SJCRH30 (cell line): ENCODE measurements at regions not wholly inside any gene's neighbourhood (a gene's known extent, or its start where the extent isn't known, plus 50 kb on each side); places are given as distances from the start of the nearest gene placed in this dataset.

Source experiments
- DNase-seq, 2 experiments: peaks; one replicate each; pipeline ENCODE4 v3.0.0-alpha.2; 2015 to 2020
- H3K27ac ChIP-seq: fragments of 250-450 bp; sonication (Bioruptor Pico); 2 replicates; pipeline ENCODE4 v1.5.1; 2020; ENCODE audit warnings: mild to moderate bottlenecking, moderate library complexity
- H3K27me3 ChIP-seq: fragments of 250-450 bp; sonication (Bioruptor Pico); 2 replicates; pipeline ENCODE4 v1.5.1; 2020; ENCODE audit warnings: mild to moderate bottlenecking, moderate library complexity
- H3K36me3 ChIP-seq: fragments of 250-450 bp; sonication (Bioruptor Pico); 2 replicates; pipeline ENCODE4 v1.5.1; 2020; ENCODE audit warnings: mild to moderate bottlenecking, moderate library complexity
- H3K4me1 ChIP-seq: fragments of 250-450 bp; sonication (Bioruptor Pico); 2 replicates; pipeline ENCODE4 v1.5.1; 2020; ENCODE audit warnings: mild to moderate bottlenecking, moderate library complexity
- H3K4me3 ChIP-seq: fragments of 250-450 bp; sonication (Bioruptor Pico); 2 replicates; pipeline ENCODE4 v1.5.1; 2020; ENCODE audit warnings: mild to moderate bottlenecking, moderate library complexity
- H3K9me3 ChIP-seq: fragments of 250-450 bp; sonication (Bioruptor Pico); replicated peaks from 2 replicates; pipeline ENCODE4 v1.5.1; 2020; ENCODE audit warnings: mild to moderate bottlenecking, moderate library complexity

DNA sequence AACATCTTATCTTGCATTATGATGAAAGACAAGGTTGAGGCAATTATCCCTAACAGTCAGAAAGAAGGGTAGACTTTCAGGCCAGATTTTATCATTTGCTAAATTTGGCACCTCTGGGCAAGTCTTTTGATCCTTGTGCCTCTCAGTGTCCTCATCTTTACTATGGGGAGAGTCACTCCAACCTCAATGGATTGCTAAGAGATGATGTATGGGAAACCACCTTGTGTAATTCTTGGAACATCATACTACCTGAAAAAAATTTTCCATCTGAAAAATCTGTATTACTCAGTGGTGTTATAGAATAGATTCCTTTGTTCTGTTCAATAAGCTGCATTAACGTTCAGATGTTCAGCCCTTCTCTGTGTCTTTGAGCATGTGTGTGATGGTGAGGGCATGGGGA, 230.7 kb downstream of the TGFB2 start:
- H3K27me3 ChIP-seq, result no peaks in the 10 kb centered on the region
- H3K27ac ChIP-seq, result no peak overlapping the region
- no peak for DNase-seq
- H3K4me3 ChIP-seq, result no peak overlapping the region
- no peaks in the 10 kb centered on the region for H3K36me3 ChIP-seq
- peaks cover 4% of the 10 kb centered on the region for H3K9me3 ChIP-seq
- H3K4me1 ChIP-seq, result peaks cover 32% of the 10 kb centered on the region

DNA sequence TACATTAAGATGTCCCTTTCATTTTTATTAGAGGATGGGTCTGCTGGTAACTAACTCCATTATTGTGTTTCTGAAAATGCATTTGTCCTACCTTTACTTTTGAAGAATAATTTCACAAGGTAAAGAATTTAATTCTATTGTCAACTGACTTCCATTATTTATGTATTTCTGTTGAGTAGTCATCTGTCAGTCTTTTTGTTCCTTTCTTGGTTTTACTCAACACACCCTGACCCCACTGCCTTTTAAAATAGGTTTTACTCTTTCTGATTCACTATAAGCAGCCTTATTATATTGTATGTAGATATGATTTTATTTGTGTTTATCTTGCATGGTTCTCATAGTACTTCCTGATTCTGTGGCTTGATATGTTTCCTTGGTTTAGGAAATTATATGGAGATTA, 237.5 kb downstream of the TGFB2 start:
- H3K9me3 ChIP-seq, result peaks cover 10% of the 10 kb centered on the region
- H3K27me3 ChIP-seq, result no peaks in the 10 kb centered on the region
- no peak overlapping the region for H3K27ac ChIP-seq
- no peaks in the 10 kb centered on the region for H3K36me3 ChIP-seq
- H3K4me3 ChIP-seq, result no peak overlapping the region
- no peak for DNase-seq
- H3K4me1 ChIP-seq, result peaks cover 21% of the 10 kb centered on the region

DNA sequence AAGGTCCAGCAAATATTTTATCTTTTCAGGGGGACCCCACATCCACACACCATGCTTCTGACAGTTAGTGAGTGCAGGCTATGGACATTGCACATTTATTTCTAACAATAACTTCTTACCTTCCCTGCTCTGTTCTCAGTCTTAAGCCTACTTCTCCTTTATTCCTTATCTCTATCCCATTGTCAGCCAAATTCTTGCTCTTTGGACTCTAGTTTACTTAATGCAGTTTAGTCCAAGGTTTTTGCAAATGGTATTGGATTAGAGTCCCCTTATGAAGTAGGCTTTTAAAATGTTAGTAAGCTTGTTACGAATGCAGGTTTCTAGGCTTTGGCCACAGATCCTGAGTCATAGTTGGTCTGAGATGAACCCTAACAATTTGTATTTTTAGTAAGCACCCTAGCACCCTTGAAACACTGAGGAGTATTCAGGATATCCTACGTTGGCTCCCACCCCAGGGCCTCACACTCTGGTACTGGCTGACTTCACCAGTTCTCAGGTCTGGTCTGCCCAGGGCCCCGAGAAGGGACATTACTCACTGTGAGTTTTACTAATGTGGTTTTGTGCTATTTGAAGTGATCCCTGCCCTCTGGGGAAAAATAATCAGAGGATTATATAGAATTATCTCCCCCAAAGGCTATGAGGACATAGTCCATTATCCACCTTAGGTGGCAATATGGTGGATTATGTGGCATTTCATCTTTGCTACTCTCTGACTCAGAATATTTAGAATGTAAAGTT, 239.5 kb downstream of the TGFB2 start:
- Histone ChIP-seq H3K4me3 (no peak overlapping the region), H3K9me3 (peaks cover 7% of the 10 kb centered on the region), H3K27me3 (no peaks in the 10 kb centered on the region), H3K36me3 (no peaks in the 10 kb centered on the region), H3K27ac (peak overlapping the region; percentile 78), H3K4me1 (peaks cover 21% of the 10 kb centered on the region)
- peak; percentile 85 to 97 for DNase-seq

DNA sequence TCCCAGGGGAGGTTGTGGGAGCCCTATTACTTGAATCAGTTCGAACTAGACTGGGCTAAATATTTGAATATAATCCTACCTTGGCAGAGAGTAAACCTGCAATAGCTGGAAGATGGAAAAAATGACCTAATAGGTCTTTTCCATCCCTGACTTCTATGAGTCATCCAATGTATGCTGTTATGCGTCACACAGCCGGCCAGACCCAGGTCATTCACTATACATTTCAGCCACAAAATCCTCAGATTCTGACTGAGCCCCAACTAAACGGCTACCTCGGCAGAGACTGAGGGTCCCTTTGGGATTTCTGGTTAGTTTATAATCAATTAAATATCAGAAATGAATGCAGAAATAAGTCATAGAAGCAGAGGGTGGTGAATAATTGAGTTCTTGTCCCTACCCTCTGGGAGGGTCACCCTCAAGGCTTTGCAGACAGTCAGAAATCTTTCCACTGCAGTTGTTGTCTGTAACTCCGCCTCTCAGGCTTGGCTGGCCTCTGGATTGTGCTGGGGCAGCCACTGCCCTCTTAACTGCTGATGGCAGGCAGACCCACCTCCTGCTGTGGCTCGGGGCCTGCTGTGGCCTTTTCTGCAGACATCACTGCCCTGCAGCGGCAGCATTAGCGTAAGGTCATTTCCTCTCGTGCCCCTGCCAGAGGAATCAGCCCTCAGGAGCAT, 240.5 kb downstream of the TGFB2 start:
- peak overlapping the region; percentile 14 for H3K4me3 ChIP-seq
- peak overlapping the region; percentile 78 for H3K27ac ChIP-seq
- no peaks in the 10 kb centered on the region for H3K27me3 ChIP-seq
- no peaks in the 10 kb centered on the region for H3K36me3 ChIP-seq
- H3K4me1 ChIP-seq, result peaks cover 21% of the 10 kb centered on the region
- peak; percentile 95 to 96 for DNase-seq
- peaks cover 7% of the 10 kb centered on the region for H3K9me3 ChIP-seq

DNA sequence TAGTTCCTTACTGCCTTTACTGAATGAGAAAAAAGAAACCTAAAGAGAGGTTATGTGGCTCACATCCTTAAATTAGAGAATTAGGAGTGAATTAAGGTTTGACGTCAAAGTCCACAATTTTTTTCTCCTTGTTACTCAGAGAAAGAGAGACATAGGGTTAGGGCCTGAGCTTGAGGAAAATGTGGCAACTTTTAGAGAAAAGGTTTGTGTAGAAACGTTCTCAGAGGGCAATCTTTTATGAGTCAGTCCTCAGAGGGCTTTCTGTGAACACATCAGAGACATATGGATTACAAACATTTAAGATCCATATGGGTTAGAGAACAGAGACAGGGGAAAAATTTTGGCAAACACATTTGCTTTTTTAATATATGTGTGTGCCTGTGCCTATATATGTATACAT, 242.8 kb downstream of the TGFB2 start:
- Histone ChIP-seq H3K27ac (no peak overlapping the region), H3K36me3 (no peaks in the 10 kb centered on the region), H3K27me3 (no peaks in the 10 kb centered on the region), H3K9me3 (peaks cover 7% of the 10 kb centered on the region), H3K4me1 (peaks cover 36% of the 10 kb centered on the region), H3K4me3 (no peak overlapping the region)
- no peak for DNase-seq

DNA sequence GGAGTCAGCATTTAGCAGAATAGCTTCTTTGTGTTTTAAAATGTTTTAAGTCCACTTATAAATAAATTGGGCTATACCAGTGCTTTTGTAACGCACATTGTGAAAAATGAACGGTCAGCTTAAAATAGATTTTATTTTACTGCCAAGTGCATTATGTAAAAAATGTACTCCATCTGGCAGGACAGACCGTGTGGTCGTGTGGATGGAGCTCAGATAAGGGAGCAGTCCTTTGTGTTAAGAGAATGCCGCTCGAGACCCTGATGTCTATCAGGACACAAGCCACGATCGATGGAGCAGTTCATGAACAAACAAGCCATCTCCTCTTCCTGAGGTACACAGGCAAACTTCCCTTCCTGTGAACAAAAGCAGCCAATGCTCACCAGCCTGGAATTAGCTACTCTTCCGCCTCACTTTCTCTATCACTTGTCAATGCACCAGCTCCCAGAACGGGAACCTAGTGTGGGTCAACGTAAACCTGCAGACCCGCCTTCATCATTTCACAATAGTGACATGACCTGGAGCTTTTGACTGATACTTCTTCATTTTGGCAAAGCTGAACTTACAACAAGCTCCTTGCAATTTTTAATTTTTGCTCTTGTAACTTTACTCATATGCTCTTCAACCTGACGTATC, 243.5 kb downstream of the TGFB2 start:
- H3K27ac ChIP-seq, result no peak overlapping the region
- no peak for DNase-seq
- no peaks in the 10 kb centered on the region for H3K27me3 ChIP-seq
- H3K36me3 ChIP-seq, result no peaks in the 10 kb centered on the region
- H3K4me3 ChIP-seq, result no peak overlapping the region
- H3K4me1 ChIP-seq, result peaks cover 40% of the 10 kb centered on the region
- H3K9me3 ChIP-seq, result peaks cover 12% of the 10 kb centered on the region; the same call in 1 of the 2 replicates

DNA sequence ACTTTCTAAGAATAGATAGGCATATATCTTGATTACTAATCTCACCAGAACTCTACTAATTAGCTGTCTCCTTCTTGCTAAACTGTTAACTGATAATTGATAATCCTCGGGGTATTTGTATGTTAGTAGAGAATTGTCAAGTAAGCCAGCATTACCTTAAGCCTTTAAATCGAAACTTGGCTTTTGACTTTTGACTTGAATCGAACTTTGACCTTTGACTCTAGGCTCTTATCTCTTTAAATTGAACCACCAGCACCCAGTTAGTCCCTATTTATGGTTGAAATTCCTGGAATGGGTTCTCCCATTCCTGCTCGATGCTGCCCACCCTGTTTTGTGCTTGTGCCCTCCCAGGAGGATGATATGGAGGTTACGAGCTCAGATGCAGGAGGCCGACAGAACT, 244.4 kb downstream of the TGFB2 start:
- Histone ChIP-seq H3K36me3 (no peaks in the 10 kb centered on the region), H3K4me1 (peaks cover 37% of the 10 kb centered on the region), H3K4me3 (no peak overlapping the region), H3K27ac (no peak overlapping the region), H3K9me3 (peaks cover 10% of the 10 kb centered on the region; the same call in 1 of the 2 replicates), H3K27me3 (no peaks in the 10 kb centered on the region)
- no peak for DNase-seq

DNA sequence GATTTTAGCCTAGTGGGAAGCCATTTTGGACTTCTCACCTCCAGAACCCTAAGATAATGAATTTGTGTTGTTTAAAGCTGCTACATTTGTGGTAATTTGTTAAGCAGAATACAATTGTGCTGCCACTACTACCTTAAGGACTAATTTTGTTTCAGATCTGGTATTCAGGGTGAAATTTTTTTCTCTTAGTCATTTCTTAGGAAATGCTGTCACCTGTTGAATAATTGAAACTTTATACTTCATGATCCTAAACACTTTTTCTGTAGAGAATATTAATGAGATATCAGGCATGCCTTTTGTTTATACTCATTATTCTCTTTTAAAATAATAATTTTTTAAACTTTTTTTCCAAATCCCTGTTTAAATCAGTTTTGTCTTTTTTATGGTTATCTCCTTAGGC, 246.8 kb downstream of the TGFB2 start:
- Histone ChIP-seq H3K4me3 (no peak overlapping the region), H3K9me3 (peaks cover 10% of the 10 kb centered on the region; the same call in 1 of the 2 replicates), H3K36me3 (no peaks in the 10 kb centered on the region), H3K27ac (peak overlapping the region; percentile 35), H3K27me3 (no peaks in the 10 kb centered on the region), H3K4me1 (peaks cover 19% of the 10 kb centered on the region)
- no peak for DNase-seq

DNA sequence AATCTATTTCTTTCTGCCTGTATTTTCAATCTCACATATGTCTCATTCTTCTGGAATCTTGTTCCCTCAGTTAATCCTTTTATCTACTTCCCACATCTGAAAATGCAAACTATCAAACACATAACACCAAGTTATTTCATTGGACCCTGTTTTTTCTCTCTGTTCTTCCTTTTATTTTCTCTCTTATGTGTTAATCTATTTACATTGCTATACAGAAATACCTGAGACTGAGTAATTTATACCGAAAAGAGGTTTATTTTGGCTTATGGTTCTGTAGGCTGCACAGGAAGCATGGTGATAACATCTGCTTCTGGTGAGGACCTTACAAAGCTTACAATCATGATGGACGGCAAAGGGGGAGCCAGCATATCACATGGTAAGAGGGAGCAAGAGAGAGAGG, 247.6 kb downstream of the TGFB2 start:
- no peak overlapping the region for H3K4me3 ChIP-seq
- peak in 1 of 2 experiments; percentile 34 for DNase-seq
- H3K4me1 ChIP-seq, result peaks cover 19% of the 10 kb centered on the region
- peaks cover 10% of the 10 kb centered on the region; the same call in 1 of the 2 replicates for H3K9me3 ChIP-seq
- peak overlapping the region; percentile 35 for H3K27ac ChIP-seq
- H3K27me3 ChIP-seq, result no peaks in the 10 kb centered on the region
- no peaks in the 10 kb centered on the region for H3K36me3 ChIP-seq

DNA sequence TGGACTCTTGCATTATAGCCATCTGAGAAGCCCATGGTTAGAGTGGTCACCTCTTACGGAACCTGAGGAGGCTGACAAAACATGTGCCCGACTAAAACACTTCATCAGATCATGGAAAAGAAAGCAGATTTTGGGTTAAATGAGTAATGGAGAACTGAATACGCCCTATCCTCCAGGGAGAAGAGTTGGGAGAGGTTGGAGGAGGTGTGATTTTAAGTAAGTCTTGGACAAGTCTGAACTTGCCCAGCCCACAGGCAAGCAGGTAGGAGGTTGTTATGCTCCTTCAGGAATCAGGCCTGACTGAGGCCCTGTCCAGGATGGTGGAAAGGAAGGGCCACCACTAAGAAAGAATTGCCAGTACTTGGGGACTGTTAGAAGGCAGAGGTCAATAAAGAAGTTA, 255.8 kb downstream of the TGFB2 start:
- Histone ChIP-seq H3K4me3 (no peak overlapping the region), H3K4me1 (no peaks in the 10 kb centered on the region), H3K27ac (no peak overlapping the region), H3K27me3 (no peaks in the 10 kb centered on the region), H3K36me3 (no peaks in the 10 kb centered on the region), H3K9me3 (no peaks in the 10 kb centered on the region)
- DNase-seq, result no peak

DNA sequence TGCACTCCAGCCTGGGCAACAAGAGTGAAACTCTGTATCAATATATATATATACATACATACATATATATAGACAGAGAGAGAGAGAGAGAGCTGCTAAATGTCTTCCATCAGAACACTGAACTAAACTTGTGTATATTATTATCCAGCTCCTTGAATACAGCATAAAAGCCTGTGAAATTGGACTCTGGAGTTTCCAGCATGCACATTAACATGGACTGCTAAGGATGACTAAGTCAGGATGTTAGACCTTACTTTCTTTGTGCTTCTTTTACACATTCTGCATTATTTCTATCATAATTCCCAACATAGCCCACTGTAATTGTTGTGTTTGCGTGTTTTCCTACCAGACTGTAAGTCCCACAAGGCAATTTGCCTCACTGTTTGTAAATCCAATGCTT, 259.1 kb downstream of the TGFB2 start:
- DNase-seq, result no peak
- Histone ChIP-seq H3K4me3 (no peak overlapping the region), H3K36me3 (no peaks in the 10 kb centered on the region), H3K9me3 (peaks cover 7% of the 10 kb centered on the region; the same call in 1 of the 2 replicates), H3K27me3 (no peaks in the 10 kb centered on the region), H3K27ac (no peak overlapping the region), H3K4me1 (no peaks in the 10 kb centered on the region)

DNA sequence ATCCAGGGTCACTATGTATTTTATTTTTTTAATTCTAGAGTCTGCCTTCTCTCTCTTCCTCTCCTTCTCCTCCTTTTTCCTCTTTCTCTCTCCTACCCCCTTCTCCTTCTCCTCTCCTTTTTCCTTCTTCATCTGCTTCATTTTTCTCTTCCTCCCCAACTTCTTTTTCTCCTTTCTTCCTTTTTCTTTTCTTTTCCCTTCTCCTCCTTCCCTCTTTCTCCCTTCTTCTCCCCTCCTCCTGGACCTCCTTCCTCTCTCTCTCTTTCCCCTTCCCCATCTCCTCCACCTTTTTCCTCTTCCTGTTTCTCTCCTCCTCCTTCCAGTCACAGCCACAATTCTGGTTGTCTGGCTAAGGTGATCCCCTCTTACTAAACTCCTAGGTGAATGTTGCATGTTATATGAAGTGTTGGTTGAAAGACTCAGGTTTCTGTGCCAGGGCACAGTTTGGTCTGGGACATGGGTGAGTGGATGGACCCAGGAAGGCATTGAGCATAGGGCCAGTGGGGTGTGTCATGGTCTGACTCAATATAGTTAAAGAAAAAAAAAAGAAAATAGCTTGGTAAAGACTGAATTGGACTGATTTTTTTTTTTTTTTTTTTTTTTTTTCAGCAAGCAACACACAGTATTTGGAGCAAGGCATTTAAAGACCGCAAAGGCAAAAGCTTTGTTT, 266.9 kb downstream of the TGFB2 start:
- no peaks in the 10 kb centered on the region for H3K36me3 ChIP-seq
- H3K4me1 ChIP-seq, result no peaks in the 10 kb centered on the region
- H3K9me3 ChIP-seq, result peaks cover 7% of the 10 kb centered on the region; the same call in 1 of the 2 replicates
- no peak overlapping the region for H3K4me3 ChIP-seq
- DNase-seq, result no peak
- no peaks in the 10 kb centered on the region for H3K27me3 ChIP-seq
- no peak overlapping the region for H3K27ac ChIP-seq

DNA sequence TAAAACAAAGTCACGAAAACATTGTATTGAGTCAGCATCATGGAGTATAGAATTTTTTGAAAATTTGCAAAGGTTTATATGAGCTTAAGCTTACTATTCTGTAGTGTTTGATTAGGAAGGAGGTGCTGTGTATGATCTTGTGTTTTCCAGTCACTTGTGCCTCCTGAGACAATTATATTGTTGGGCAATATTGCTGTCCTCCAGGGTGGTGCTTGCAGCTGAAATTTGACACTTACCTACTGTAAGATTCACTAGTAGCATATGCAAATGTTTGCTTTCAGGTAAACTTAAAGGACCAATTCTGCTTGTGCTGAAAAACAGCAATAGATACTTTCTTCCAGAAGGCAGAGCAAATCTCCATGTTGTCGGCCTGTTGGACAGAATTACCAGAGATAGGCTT, 268.0 kb downstream of the TGFB2 start:
- Histone ChIP-seq H3K27ac (no peak overlapping the region), H3K36me3 (no peaks in the 10 kb centered on the region)

DNA sequence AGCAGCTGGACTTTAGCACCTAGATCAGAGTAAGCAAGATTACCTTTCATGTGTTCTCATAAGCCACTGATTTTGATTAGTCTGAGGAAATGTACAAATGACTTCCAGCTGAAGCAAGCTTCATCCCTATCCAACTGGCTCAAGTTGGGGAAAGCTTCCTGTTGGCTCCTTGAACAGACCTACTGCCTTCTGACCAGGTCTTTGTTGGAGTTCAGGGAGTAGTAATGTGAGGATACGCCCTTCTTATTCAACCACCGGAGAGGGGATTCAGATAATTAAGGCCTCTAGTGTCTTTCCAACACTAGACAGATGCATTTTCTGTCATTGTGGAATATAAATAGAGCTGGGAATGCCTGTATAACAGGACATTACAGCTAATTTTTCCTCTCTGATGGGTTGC, 268.9 kb downstream of the TGFB2 start:
- H3K27me3 ChIP-seq, result no peaks in the 10 kb centered on the region
- no peaks in the 10 kb centered on the region for H3K9me3 ChIP-seq
- H3K4me3 ChIP-seq, result no peak overlapping the region
- H3K36me3 ChIP-seq, result no peaks in the 10 kb centered on the region
- no peak for DNase-seq
- no peaks in the 10 kb centered on the region for H3K4me1 ChIP-seq
- H3K27ac ChIP-seq, result no peak overlapping the region

More for the DNA sequence above, 268.0 kb downstream of the TGFB2 start:
- Histone ChIP-seq H3K4me3 (no peak overlapping the region), H3K27me3 (no peaks in the 10 kb centered on the region), H3K9me3 (peaks cover 7% of the 10 kb centered on the region; the same call in 1 of the 2 replicates), H3K4me1 (no peaks in the 10 kb centered on the region)
- no peak for DNase-seq

DNA sequence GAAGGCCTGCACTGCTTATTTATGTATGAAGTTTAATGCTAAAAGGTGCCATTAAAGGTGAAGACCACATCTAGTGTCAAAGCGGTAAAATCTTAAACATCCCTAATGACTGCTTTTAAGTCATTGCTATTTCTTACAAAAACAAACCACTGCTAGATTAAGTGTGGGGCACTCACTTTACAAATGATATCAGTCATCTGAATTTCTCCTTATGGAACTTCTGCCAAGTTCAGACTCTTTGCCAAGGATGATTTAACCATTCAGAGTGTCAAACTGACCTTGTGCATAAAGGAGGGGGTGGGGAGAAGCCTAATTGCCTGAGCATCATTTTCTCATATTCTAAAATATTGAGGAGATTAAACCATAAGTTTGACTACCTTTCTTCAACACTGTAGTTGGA, 271.5 kb downstream of the TGFB2 start:
- Histone ChIP-seq H3K4me3 (no peak overlapping the region), H3K9me3 (no peaks in the 10 kb centered on the region), H3K36me3 (no peaks in the 10 kb centered on the region), H3K27me3 (no peaks in the 10 kb centered on the region), H3K27ac (no peak overlapping the region), H3K4me1 (no peaks in the 10 kb centered on the region)
- no peak for DNase-seq
